HL-60 (cell line): ENCODE measurements at regions not wholly inside any gene's neighbourhood (a gene's known extent, or its start where the extent isn't known, plus 50 kb on each side); places are given as distances from the start of the nearest gene placed in this dataset.

Experiments
- CTCF ChIP-seq: IDR thresholded peaks from one replicate; pipeline ENCODE4 v1.5.1; 2011; ENCODE audit warnings: low read length, control low read depth, inconsistent platforms; ENCODE audit not compliant: insufficient read depth
- POLR2AphosphoS5 ChIP-seq: IDR thresholded peaks from 2 replicates; pipeline ENCODE4 v1.6.1; 2012; ENCODE audit warnings: low read depth
- SPI1 ChIP-seq: IDR thresholded peaks from 2 replicates; pipeline ENCODE4 v1.6.1; 2012; ENCODE audit warnings: low read depth, mild to moderate bottlenecking, borderline replicate concordance

GRCh38 chrX:11889791-11890190 is 131.8 kb downstream of the MSL3 start:
- TF ChIP-seq CTCF (no peak), POLR2AphosphoS5 (no peak), SPI1 (no peak)
